ENCODE measurements at regions not wholly inside any gene's neighbourhood (a gene's known extent, or its start where the extent isn't known, plus 50 kb on each side); places are given as distances from the start of the nearest gene placed in this dataset.

- Histone ChIP-seq H3K4me3 (ENCODE audit: low read depth in 1 of 2, low read length in 1 of 2) (no peak overlapping the region), H3K9me3 (no peaks in the 10 kb centered on the region), H3K27me3 (no peaks in the 10 kb centered on the region), H3K27ac (no peak overlapping the region), H3K36me3 (no peaks in the 10 kb centered on the region), H3K4me1 (ENCODE audit: control insufficient read depth in 1 of 2, insufficient read depth in 1 of 2, low read depth in 1 of 2, low read length in 1 of 2) (no peaks in the 10 kb centered on the region)
- TF ChIP-seq CTCF (IDR thresholded peaks at IDR 0.05), result no peak
Observed at GRCh38 chr5:129821477-129822131, 73.7 kb downstream of the MINAR2 start.

- Histone ChIP-seq H3K4me3 (ENCODE audit: low read depth in 1 of 2, low read length in 1 of 2) (no peak overlapping the region), H3K27me3 (no peaks in the 10 kb centered on the region), H3K27ac (no peak overlapping the region), H3K4me1 (ENCODE audit: control insufficient read depth in 1 of 2, insufficient read depth in 1 of 2, low read depth in 1 of 2, low read length in 1 of 2) (no peaks in the 10 kb centered on the region), H3K9me3 (no peaks in the 10 kb centered on the region), H3K36me3 (no peaks in the 10 kb centered on the region)
- no peak for TF ChIP-seq CTCF (IDR thresholded peaks at IDR 0.05)
Observed at GRCh38 chr5:129830288-129830687, 74.0 kb upstream of the CHSY3 start.

GRCh38 chr5:129836321-129836720 lies 67.9 kb upstream of the CHSY3 start:
- Histone ChIP-seq H3K9me3 (no peaks in the 10 kb centered on the region), H3K4me3 (ENCODE audit: low read depth in 1 of 2, low read length in 1 of 2) (no peak overlapping the region), H3K27me3 (no peaks in the 10 kb centered on the region), H3K27ac (no peak overlapping the region), H3K4me1 (ENCODE audit: control insufficient read depth in 1 of 2, insufficient read depth in 1 of 2, low read depth in 1 of 2, low read length in 1 of 2) (no peaks in the 10 kb centered on the region), H3K36me3 (no peaks in the 10 kb centered on the region)
- no peak for TF ChIP-seq CTCF (IDR thresholded peaks at IDR 0.05)

- TF ChIP-seq CTCF (IDR thresholded peaks at IDR 0.05), result no peak
- no peaks in the 10 kb centered on the region for H3K9me3 ChIP-seq
- H3K27me3 ChIP-seq, result no peaks in the 10 kb centered on the region
Observed at GRCh38 chr5:129844764-129845163, 59.5 kb upstream of the CHSY3 start.

GRCh38 chr5:129852747-129853352 lies 51.4 kb upstream of the CHSY3 start:
- peak; percentile 55 for TF ChIP-seq CTCF (IDR thresholded peaks at IDR 0.05)
- Histone ChIP-seq H3K27ac (no peak overlapping the region), H3K4me3 (ENCODE audit: low read depth in 1 of 2, low read length in 1 of 2) (no peak overlapping the region)

More at GRCh38 chr5:129844764-129845163, 59.5 kb upstream of the CHSY3 start:
- H3K4me1 ChIP-seq (ENCODE audit: control insufficient read depth in 1 of 2, insufficient read depth in 1 of 2, low read depth in 1 of 2, low read length in 1 of 2), result no peaks in the 10 kb centered on the region
- H3K27ac ChIP-seq, result no peak overlapping the region
- no peaks in the 10 kb centered on the region for H3K36me3 ChIP-seq
- H3K4me3 ChIP-seq (ENCODE audit: low read depth in 1 of 2, low read length in 1 of 2), result no peak overlapping the region

More at GRCh38 chr5:129852747-129853352, 51.4 kb upstream of the CHSY3 start:
- H3K9me3 ChIP-seq, result no peaks in the 10 kb centered on the region
- no peaks in the 10 kb centered on the region for H3K4me1 ChIP-seq (ENCODE audit: control insufficient read depth in 1 of 2, insufficient read depth in 1 of 2, low read depth in 1 of 2, low read length in 1 of 2)
- no peaks in the 10 kb centered on the region for H3K36me3 ChIP-seq
- no peaks in the 10 kb centered on the region for H3K27me3 ChIP-seq

Measured in neutrophil (primary cell).